ENCODE measurements at regions not wholly inside any gene's neighbourhood (a gene's known extent, or its start where the extent isn't known, plus 50 kb on each side); places are given as distances from the start of the nearest gene placed in this dataset.
"Not testable (repeated sequence)": the region's sequence is repeated elsewhere in the genome, so short reads cannot be mapped to it uniquely, and the experiment has no call there.

GRCh38 chr14:56992332-56992820 is 182.1 kb upstream of the OTX2 start:
- no peak for DNase-seq

DNA sequence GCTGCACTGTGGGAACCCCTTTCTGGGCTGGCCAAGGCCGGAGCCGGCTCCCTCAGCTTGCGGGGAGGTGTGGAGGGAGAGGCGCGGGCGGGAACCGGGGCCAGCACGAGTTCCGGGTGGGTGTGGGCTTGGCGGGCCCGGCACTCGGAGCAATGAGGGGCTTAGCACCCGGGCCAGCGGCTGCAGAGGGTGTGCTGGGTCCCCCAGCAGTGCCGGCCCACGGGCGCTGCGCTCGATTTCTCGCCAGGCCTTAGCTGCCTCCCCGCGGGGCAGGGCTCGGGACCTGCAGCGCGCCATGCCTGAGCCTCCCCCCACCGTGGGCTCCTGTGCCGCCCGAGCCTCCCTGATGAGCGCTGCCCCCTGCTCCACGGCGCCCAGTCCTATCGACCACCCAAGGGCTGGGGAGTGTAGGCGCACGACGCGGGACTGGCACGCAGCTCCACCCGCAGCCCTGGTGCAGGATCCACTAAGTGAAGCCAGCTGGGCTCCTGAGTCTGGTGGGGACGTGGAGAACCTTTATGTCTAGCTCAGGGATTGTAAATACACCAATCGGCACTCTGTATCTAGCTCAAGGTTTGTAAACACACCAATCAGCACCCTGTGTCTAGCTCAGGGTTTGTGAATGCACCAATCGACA is 180.8 kb upstream of the OTX2 start:
- DNase-seq: not testable (repeated sequence)

- DNase-seq: no peak
Measured at GRCh38 chr14:56989359-56989758, 179.1 kb upstream of the OTX2 start.

GRCh38 chr14:56979936-56980335 is 169.7 kb upstream of the OTX2 start:
- DNase-seq: no peak

- DNase-seq: no peak
Measured at GRCh38 chr14:56976211-56976610, 165.9 kb upstream of the OTX2 start.

- DNase-seq: no peak
Measured at GRCh38 chr14:56975521-56975920, 165.2 kb upstream of the OTX2 start.

- DNase-seq: no peak
Measured at GRCh38 chr14:56972948-56973347, 162.7 kb upstream of the OTX2 start.

GRCh38 chr14:56964895-56965294 is 154.6 kb upstream of the OTX2 start:
- DNase-seq: no peak

DNA sequence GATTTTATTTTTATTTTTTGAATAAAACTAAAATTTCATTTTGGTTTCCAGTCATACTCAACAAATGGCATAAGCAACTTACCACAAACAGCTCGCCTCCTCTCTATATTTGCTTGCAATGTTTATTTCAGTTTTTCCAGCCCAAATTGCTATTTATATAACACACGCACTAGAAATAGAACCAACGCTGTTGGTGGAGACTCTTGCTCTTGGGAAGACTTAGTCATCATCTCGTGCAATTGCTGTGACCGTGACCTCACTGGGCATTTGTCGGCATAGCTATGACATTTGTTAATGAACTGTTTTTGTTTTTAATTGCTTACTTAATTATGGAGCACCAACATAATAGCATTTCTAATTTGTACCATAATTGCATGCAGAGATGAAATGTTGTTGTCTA is 153.1 kb upstream of the OTX2 start:
- no peak for DNase-seq

DNA sequence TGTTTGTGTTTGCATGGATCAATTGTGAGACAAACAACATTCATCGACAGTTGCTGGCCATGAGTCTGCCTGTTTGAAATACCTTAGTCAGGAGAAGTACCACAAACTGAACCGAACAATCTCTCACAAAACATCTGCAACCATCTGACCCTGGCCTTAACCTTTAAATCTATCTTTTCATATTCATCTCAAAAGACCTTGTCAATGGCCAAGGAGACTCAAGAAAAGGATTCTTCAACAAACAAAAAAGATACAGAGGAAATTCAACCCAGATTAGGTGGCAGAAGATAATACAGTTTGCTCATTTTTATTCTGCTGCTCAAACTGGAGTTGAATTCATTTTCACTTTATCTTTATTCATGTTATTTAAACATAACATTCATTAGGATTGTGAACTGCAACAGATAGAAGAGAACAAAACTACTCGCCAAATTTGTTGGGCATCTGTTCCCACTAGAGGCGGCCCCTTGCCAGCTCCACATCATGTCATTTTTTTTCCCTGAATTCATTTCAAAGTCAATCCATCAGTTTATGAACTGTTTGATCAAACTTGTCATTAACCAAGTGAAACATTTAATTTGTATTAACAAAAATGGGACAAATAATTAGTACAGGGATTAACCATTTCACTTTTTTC is 152.3 kb upstream of the OTX2 start:
- DNase-seq: no peak

DNA sequence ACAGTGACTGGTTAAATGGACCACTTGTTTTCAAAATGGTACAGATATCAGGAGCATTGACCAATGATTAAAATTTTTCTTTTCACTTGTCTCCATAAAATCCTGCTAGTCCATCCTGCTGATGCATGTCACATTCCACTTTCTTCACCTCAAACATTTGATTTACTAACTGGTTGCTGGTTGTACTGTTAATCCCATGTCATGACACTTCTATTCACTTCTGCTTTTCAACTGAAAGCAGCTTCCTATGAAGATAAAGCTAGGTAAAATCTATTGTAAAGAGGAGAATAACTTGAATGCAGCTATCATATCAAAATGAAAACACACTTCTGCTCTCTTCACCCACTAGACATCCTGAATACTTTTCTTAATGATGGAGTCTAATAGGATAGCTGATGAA is 149.6 kb upstream of the OTX2 start:
- no peak for DNase-seq

DNA sequence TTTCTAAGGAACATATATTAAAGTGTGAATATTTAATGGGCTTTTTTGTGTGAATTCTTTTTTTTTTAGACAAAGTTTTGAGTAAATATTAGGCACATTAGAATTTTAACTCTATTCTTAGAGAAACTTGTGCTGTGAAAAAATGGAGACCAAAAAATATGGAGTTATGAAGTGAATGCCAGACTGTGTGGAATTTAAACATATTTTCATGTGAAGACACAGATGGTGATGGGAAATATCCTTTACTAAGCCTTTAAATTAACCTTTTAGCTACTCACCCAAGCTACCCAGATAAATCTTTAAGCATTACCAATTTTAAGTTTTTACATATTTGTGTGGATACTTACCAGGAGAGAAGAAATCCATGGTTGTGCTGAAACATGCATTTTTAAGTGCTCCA is 148.8 kb upstream of the OTX2 start:
- DNase-seq: no peak

DNA sequence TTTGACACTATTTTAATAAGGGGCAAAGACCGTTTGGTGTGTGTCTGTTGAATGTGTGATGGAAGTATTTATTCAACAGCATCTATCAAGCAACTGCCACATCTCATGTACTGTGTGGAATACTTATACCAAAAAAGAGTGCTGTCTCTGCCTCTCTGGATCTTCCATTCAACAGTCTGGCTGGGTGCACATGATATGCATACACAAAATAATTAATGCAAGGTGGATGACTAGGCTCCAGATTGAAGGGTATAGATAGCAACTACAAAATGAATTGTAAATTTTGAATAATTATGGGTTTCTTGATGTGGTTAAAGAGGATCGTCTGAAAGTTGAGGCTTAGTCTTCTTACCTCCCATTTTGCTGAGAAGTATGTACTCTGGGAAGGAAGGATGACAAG is 145.9 kb upstream of the OTX2 start:
- no peak for DNase-seq

- no peak for DNase-seq
Measured at GRCh38 chr14:56955745-56956144, 145.5 kb upstream of the OTX2 start.

GRCh38 chr14:56953884-56954283 is 143.6 kb upstream of the OTX2 start:
- no peak for DNase-seq

GRCh38 chr14:56952766-56953473 is 142.6 kb upstream of the OTX2 start:
- DNase-seq: no peak

- no peak for DNase-seq
Measured at GRCh38 chr14:56949828-56950227, 139.5 kb upstream of the OTX2 start.

GRCh38 chr14:56945291-56945690 is 135.0 kb upstream of the OTX2 start:
- DNase-seq: no peak

GRCh38 chr14:56944397-56944796 is 134.1 kb upstream of the OTX2 start:
- DNase-seq: no peak

GRCh38 chr14:56933446-56933845 is 123.2 kb upstream of the OTX2 start:
- no peak for DNase-seq

GRCh38 chr14:56918849-56919574 is 108.7 kb upstream of the OTX2 start:
- no peak for DNase-seq

GRCh38 chr14:56905282-56905681 is 95.0 kb upstream of the OTX2 start:
- DNase-seq: peak; percentile 21

DNA sequence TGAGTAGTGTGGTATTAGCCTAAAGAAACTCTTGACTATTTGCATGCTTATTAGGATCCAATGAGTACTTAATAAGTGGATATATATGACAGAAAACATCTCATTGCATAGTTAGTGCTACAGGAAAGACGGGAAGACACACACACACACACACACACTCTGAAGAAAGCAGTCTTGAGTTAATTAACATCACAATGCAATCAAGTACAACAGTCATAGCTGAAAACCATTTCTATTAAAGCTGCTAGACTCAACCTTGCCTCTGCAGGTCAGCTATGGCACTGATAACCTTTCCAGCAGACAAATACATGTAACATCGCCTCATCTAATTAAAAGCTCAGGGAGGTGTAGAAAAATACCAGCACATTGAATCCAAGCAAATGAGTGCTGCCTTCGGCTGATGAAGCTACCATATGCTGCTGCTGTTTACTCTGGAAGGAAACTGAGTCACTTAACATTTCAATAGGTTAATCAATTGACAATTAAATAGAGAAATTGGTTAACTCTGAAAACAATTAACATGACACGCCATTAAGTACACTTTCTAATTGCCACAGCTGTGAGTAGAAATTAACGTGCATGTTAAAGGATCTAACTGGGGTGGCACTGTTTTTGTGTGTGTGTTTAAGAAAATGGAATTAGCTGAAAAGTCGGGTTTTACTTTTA is 93.2 kb upstream of the OTX2 start:
- DNase-seq: no peak
